Omental fat pad (tissue), 3 donors: ENCODE measurements at regions not wholly inside any gene's neighbourhood (a gene's known extent, or its start where the extent isn't known, plus 50 kb on each side); places are given as distances from the start of the nearest gene placed in this dataset.
"Not testable (repeated sequence)": the region's sequence is repeated elsewhere in the genome, so short reads cannot be mapped to it uniquely, and the experiment has no call there.

Experiments
- ATAC-seq: fragments of 150-250 bp; one replicate; pipeline ENCODE4 v1.9.1; 2016; ENCODE audit warnings: mild to moderate bottlenecking, moderate library complexity; ENCODE audit not compliant: low FRiP score
- DNase-seq: peaks from one replicate; pipeline ENCODE4 v3.0.0-alpha.2; 2019; ENCODE audit warnings: low spot score
- TF ChIP-seq, protein P1 (sequence below), 3 donors: fragments of 450-650 bp; IDR thresholded peaks; one replicate each; pipeline ENCODE4 v1.5.1; 2016 to 2017; ENCODE audit warnings: antibody characterized with exemption in 3 of 3, mild to moderate bottlenecking in 3 of 3, moderate library complexity in 2 of 3

DNA sequence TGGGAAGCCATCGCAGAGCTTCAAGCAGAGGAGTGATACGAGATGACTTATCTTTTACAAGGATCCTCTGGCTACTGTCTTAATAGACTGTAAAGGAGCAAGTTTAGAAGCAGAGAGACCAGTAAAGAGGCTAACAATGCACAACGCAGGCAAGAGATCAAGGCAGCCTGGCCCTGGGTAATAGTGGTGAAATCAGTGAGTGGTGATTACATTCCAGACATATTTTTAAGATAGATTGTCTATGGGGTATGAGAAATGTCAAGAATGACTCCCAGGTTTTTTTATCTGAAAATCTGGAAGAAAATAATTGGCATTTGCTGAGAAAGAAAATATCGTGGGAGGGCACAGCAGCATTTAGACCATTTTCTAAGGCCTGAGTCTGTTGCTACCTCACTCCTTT is 213.6 kb upstream of the HTR1E start:
- peak; percentile 70 for ATAC-seq

DNA sequence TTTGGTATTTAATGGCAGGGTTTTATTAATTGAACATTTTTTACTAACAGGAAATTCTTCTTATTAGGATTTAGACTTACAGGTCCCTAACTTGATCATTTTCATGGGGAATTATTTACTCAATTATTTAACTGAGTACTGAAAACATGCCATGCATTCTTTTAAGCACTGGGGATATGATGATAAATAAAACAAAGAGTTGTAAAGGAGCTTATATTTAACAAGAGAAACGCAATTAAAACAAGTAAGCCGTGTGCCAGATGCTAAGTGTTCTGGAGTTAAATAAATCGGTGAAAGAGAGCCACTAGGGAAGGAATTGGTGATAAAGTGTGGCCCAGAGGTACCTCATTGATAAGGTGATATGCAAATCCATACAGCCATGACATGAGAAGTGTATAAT is 214.2 kb upstream of the HTR1E start:
- DNase-seq (no peak), ATAC-seq (no peak)
- TF ChIP-seq, protein P1, sequence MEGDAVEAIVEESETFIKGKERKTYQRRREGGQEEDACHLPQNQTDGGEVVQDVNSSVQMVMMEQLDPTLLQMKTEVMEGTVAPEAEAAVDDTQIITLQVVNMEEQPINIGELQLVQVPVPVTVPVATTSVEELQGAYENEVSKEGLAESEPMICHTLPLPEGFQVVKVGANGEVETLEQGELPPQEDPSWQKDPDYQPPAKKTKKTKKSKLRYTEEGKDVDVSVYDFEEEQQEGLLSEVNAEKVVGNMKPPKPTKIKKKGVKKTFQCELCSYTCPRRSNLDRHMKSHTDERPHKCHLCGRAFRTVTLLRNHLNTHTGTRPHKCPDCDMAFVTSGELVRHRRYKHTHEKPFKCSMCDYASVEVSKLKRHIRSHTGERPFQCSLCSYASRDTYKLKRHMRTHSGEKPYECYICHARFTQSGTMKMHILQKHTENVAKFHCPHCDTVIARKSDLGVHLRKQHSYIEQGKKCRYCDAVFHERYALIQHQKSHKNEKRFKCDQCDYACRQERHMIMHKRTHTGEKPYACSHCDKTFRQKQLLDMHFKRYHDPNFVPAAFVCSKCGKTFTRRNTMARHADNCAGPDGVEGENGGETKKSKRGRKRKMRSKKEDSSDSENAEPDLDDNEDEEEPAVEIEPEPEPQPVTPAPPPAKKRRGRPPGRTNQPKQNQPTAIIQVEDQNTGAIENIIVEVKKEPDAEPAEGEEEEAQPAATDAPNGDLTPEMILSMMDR (IDR thresholded peaks at IDR 0.05), result no peak

More for the DNA sequence above, 213.6 kb upstream of the HTR1E start:
- TF ChIP-seq, protein P1 (IDR thresholded peaks at IDR 0.05), result no peak
- no peak for DNase-seq

DNA sequence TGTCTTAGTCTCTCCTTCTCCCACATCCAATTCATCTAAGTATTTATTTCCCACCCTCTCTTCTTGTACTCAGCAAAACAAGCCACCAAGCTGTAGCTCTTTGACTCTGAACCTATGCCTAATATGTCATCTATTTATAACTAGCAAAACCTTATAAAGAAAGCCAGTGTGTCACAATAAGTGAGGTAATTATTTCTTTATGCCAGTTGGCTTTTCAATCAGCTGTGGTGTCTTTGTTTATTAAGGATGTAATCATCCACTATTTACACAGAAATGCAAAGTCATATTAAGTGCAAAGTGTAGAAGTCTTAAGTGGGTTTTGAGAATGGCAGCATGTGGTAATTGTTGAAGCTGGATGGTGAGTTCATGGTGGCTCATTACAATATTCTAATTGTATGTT is 215.2 kb upstream of the HTR1E start:
- DNase-seq, result no peak
- TF ChIP-seq, protein P1 (IDR thresholded peaks at IDR 0.05), result no peak
- no peak for ATAC-seq

DNA sequence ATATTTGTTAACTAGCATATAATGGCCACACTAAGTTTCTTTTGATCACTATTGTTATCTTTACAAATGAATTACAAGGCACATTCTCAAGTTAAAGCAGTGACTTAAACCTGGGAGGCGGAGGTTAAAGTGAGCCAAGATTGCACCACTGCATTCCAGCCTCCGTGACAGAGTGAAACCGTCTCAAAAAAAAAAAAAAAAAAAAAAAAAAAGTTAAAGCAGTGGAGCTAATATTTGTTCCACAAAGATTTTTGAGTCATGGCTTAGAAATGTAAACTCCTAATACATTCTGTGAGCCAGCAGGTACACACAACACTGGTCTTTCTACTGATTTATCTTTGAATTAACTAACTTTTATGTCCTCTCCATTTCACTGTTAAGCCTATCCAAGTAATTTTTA is 221.7 kb upstream of the HTR1E start:
- ATAC-seq, result peak; percentile 89
- no peak for DNase-seq
- TF ChIP-seq, protein P1 (IDR thresholded peaks at IDR 0.05), result no peak

DNA sequence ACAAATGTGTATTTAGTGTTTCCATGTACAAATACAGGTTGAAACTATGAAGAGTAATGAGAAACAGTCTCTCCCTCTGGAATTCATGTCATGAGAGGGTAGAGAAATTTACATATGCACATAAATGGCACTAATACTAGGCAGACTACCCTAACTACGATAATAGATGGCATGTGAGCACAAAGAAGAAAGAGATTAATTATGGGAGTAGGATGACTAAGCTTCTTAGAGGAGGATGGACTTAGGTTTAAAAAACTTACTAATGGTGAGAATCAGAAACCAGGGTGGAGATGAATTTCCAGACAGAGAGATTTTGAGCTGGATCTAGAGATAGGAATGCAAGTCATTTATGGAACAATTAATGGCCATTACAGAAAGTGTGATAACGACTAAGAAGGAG is 225.3 kb upstream of the HTR1E start:
- peak; percentile 71 for ATAC-seq

DNA sequence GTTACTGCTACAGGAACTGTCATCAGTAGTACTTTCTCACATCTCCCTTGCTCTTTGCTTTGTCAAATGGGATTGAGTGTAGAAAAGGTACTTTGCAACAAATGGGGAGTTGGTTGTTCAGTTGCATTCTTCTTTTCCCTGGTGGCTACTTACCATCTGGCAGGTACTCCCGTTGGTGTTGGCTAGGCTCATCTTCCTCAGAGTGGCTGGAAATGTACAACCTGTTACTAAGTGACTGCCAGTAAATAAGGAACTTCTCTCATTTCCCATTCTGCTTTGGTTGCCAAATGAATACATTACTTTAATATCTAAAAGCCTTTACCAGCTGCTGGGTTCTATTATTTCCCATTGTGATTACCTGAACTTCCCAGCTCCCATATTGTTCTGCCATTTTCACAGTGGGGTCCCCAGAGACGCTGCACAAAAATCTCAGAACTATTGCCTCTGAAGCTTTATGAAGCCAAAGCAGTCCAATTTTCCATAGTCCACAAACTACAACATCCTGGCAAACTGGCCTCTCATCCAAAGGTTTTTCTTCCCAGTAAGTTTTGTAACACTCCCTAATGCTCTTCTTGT is 229.7 kb upstream of the HTR1E start:
- ATAC-seq (no peak), DNase-seq (no peak)
- TF ChIP-seq, protein P1 (IDR thresholded peaks at IDR 0.05), result no peak

More for the DNA sequence above, 225.3 kb upstream of the HTR1E start:
- no peak for DNase-seq
- TF ChIP-seq, protein P1 (IDR thresholded peaks at IDR 0.05), result no peak

DNA sequence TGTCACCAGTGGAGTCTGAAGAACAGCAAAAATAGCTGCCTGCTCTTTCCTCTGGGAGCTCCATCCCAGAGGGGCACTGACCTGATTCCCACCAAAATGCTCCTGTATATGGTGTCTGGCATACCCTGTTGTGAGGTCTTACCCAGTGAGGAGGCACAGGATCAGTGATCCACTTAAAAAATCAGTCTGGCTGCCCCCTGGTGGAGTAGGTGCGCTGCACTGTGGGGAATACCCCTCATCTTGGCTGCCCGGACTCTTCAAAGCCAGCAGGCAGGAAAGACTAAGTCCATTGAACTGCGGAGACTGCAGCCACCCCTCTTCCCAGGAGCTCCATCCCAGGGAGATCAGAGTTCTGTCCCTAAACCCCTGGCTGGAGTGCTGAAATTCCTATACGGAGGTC is 230.9 kb upstream of the HTR1E start:
- DNase-seq, result no peak

DNA sequence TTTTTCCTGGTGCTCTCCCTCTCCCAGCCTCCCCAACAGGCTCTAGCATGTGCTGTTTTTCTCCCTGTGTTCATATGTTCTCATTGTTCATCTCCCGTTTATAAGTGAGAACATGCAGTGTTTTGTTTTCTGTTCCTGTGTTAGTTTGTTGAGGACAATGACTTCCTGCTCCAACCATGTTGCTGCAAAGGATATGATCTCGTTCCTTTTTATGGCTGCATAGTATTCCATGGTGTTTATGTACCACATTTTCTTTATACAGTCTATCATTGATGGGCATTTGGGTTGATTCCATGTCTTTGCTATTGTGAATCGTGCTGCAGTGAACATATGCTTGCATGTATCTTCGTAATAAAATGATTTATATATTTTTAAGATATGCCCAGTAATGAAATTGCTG is 236.1 kb upstream of the HTR1E start:
- not testable (repeated sequence) for DNase-seq, ATAC-seq

More for the DNA sequence above, 230.9 kb upstream of the HTR1E start:
- TF ChIP-seq, protein P1 (IDR thresholded peaks at IDR 0.05), result no peak
- ATAC-seq, result no peak
